Breast epithelium (tissue), 4 donors: ENCODE measurements at regions not wholly inside any gene's neighbourhood (a gene's known extent, or its start where the extent isn't known, plus 50 kb on each side); places are given as distances from the start of the nearest gene placed in this dataset.

Experiments used
- DNase-seq, 2 donors: peaks; one replicate each; pipeline ENCODE4 v3.0.0-alpha.2; 2019; ENCODE audit warnings: low spot score in 2 of 2
- H3K27ac ChIP-seq, 2 donors: fragments of 200-600 bp; sonication (generic) in 1 of 2; one replicate each; pipeline ENCODE4 v1.5.1; 2016 to 2019; ENCODE audit warnings: mild to moderate bottlenecking in 1 of 2
- H3K27me3 ChIP-seq, 2 donors: fragments of 200-600 bp; sonication (generic) in 1 of 2; one replicate each; pipeline versions ENCODE4 v1.5.1 to v1.6.0; 2017 to 2019; ENCODE audit warnings: control low read depth in 1 of 2, mild to moderate bottlenecking in 1 of 2
- H3K36me3 ChIP-seq: fragments of 200-600 bp; one replicate; pipeline ENCODE4 v1.5.1; 2019
- H3K4me1 ChIP-seq, 2 donors: fragments of 200-600 bp; sonication (generic); one replicate each; pipeline ENCODE4 v1.5.1; 2016 to 2019; ENCODE audit warnings: control low read depth in 1 of 2
- H3K4me3 ChIP-seq, 3 donors: fragments of 200-600 bp; sonication (generic); 1 replicate in 2 of 3; 2 replicates in 1 of 3; pipeline ENCODE4 v1.5.1; 2016 to 2019; ENCODE audit warnings: mild to moderate bottlenecking in 3 of 3, moderate library complexity in 2 of 3
- H3K9me3 ChIP-seq, 2 donors: fragments of 200-600 bp; sonication (generic) in 1 of 2; one replicate each; pipeline ENCODE4 v1.5.1; 2016 to 2019; ENCODE audit warnings: control low read depth in 1 of 2
- CTCF ChIP-seq, 3 donors: fragments of 450-650 bp; IDR thresholded peaks; one replicate each; pipeline ENCODE4 v1.5.1; 2016 to 2017; ENCODE audit warnings: antibody characterized with exemption in 3 of 3, mild to moderate bottlenecking in 3 of 3, moderate library complexity in 3 of 3
- POLR2A ChIP-seq: fragments of 450-650 bp; IDR thresholded peaks from one replicate; pipeline ENCODE4 v1.6.1; 2016; ENCODE audit warnings: antibody characterized with exemption, mild to moderate bottlenecking, moderate library complexity
- POLR2AphosphoS5 ChIP-seq, 3 donors: sonication (generic); formaldehyde crosslinking; IDR thresholded peaks; one replicate each; pipeline ENCODE4 v1.6.1; 2017; ENCODE audit warnings: antibody characterized with exemption in 3 of 3
- intact Hi-C: fragments of 100-400 bp; cut with DNase I; formaldehyde crosslinking; loops from one replicate; pipeline ENCODE4 v1.15.1; 2023; ENCODE audit warnings: low total_unique reads

- Histone ChIP-seq H3K27ac (no peak overlapping the region), H3K9me3 (peaks cover 0 to 3% of the 10 kb centered on the region in 2 donors), H3K4me1 (no peaks in the 10 kb centered on the region), H3K36me3 (no peaks in the 10 kb centered on the region), H3K4me3 (no peak overlapping the region), H3K27me3 (no peaks in the 10 kb centered on the region)
- no peak for DNase-seq
- no peak for TF ChIP-seq POLR2AphosphoS5 (IDR thresholded peaks at IDR 0.05)
- TF ChIP-seq CTCF (IDR thresholded peaks at IDR 0.05) = no peak
- TF ChIP-seq POLR2A = no peak
- intact Hi-C loops = no loop called here
These were observed 2000.1 kb downstream of the EFNA5 start for GRCh38 chr5:105670596-105670995.

GRCh38 chr5:105663671-105664070 is 2007.1 kb downstream of the EFNA5 start:
- intact Hi-C loops = no loop called here
- no peaks in the 10 kb centered on the region for H3K36me3 ChIP-seq
- no peak for DNase-seq
- H3K9me3 ChIP-seq = peaks cover 0 to 4% of the 10 kb centered on the region in 2 donors
- no peak for TF ChIP-seq POLR2AphosphoS5 (IDR thresholded peaks at IDR 0.05)
- no peak for TF ChIP-seq CTCF (IDR thresholded peaks at IDR 0.05)
- TF ChIP-seq POLR2A = no peak
- no peak overlapping the region for H3K4me3 ChIP-seq
- H3K27me3 ChIP-seq = no peaks in the 10 kb centered on the region
- H3K27ac ChIP-seq = no peak overlapping the region
- H3K4me1 ChIP-seq = no peaks in the 10 kb centered on the region

- H3K36me3 ChIP-seq = no peaks in the 10 kb centered on the region
- intact Hi-C loops = no loop called here
- H3K27ac ChIP-seq = no peak overlapping the region
- no peaks in the 10 kb centered on the region for H3K9me3 ChIP-seq
- no peaks in the 10 kb centered on the region for H3K4me1 ChIP-seq
- H3K27me3 ChIP-seq = no peaks in the 10 kb centered on the region
- H3K4me3 ChIP-seq = no peak overlapping the region
- no peak for TF ChIP-seq POLR2A
- no peak for TF ChIP-seq POLR2AphosphoS5 (IDR thresholded peaks at IDR 0.05)
- no peak for TF ChIP-seq CTCF (IDR thresholded peaks at IDR 0.05)
- no peak for DNase-seq
These were observed 2011.3 kb downstream of the EFNA5 start for GRCh38 chr5:105659396-105659795.

- DNase-seq = no peak
- Histone ChIP-seq H3K9me3 (no peaks in the 10 kb centered on the region), H3K4me3 (no peak overlapping the region), H3K27ac (no peak overlapping the region), H3K36me3 (no peaks in the 10 kb centered on the region), H3K4me1 (no peaks in the 10 kb centered on the region), H3K27me3 (no peaks in the 10 kb centered on the region)
- TF ChIP-seq POLR2A (no peak), CTCF (IDR thresholded peaks at IDR 0.05) (no peak), POLR2AphosphoS5 (IDR thresholded peaks at IDR 0.05) (no peak)
- intact Hi-C loops = no loop called here
These were observed 2030.4 kb downstream of the EFNA5 start for GRCh38 chr5:105640328-105640727.

GRCh38 chr5:105639511-105639910 is 2031.2 kb downstream of the EFNA5 start:
- Histone ChIP-seq H3K27me3 (no peaks in the 10 kb centered on the region), H3K4me3 (no peak overlapping the region), H3K27ac (no peak overlapping the region), H3K36me3 (no peaks in the 10 kb centered on the region), H3K4me1 (no peaks in the 10 kb centered on the region), H3K9me3 (no peaks in the 10 kb centered on the region)
- DNase-seq = no peak
- no peak for TF ChIP-seq POLR2A
- no peak for TF ChIP-seq CTCF (IDR thresholded peaks at IDR 0.05)
- TF ChIP-seq POLR2AphosphoS5 (IDR thresholded peaks at IDR 0.05) = no peak
- intact Hi-C loops = no loop called here
